OCI-LY7 (cell line): ENCODE measurements at regions not wholly inside any gene's neighbourhood (a gene's known extent, or its start where the extent isn't known, plus 50 kb on each side); places are given as distances from the start of the nearest gene placed in this dataset.

Source experiments
- BruUV-seq: library from RNA; stranded (reverse); fragments of 400-500 nt; replicated peaks from 2 replicates; lab custom pipeline; 2021; lab: Mats Ljungman, UMichigan
- CTCF ChIA-PET: fragments of 300-600 bp; sonication (Branson Sonifier 250); formaldehyde crosslinking; loops from one replicate; lab custom pipeline; 2022; ENCODE audit warnings: antibody characterized with exemption; ENCODE audit not compliant: unreplicated experiment; lab: Charles Lee
- POLR2A ChIA-PET: fragments of 300-600 bp; sonication (Branson Sonifier 250); formaldehyde crosslinking; loops from one replicate; lab custom pipeline; 2022; ENCODE audit warnings: antibody characterized with exemption; lab: Charles Lee
- DNase-seq: peaks from one replicate; pipeline ENCODE4 v3.0.0-alpha.2; 2015; ENCODE audit warnings: low spot score
- H2AFZ ChIP-seq: fragments of 200-600 bp; sonication (generic), shearing (Covaris generic); 2 replicates; pipeline ENCODE4 v1.6.1; 2014; ENCODE audit warnings: mild to moderate bottlenecking, antibody characterized with exemption, low read length, moderate library complexity
- H3K27ac ChIP-seq: fragments of 200-600 bp; sonication (generic); 2 replicates; pipeline ENCODE4 v1.5.1; 2014; ENCODE audit warnings: mixed run types, low read depth, mild to moderate bottlenecking, moderate library complexity, low read length, inconsistent platforms; ENCODE audit not compliant: poor library complexity, severe bottlenecking
- H3K36me3 ChIP-seq: fragments of 200-600 bp; sonication (generic); 2 replicates; pipeline ENCODE4 v1.6.1; 2014; ENCODE audit warnings: mild to moderate bottlenecking, antibody characterized with exemption, low read length, moderate library complexity, mixed read lengths; ENCODE audit not compliant: insufficient read depth
- H3K4me1 ChIP-seq: fragments of 200-600 bp; sonication (generic); 2 replicates; pipeline ENCODE4 v1.5.1; 2014; ENCODE audit warnings: mild to moderate bottlenecking, low read length; ENCODE audit not compliant: insufficient read depth, poor library complexity, severe bottlenecking
- H3K4me2 ChIP-seq: fragments of 200-600 bp; sonication (generic); 2 replicates; pipeline ENCODE4 v1.6.1; 2014; ENCODE audit warnings: mild to moderate bottlenecking, low read length
- H3K4me3 ChIP-seq: fragments of 200-600 bp; sonication (generic); 2 replicates; pipeline ENCODE4 v1.5.1; 2014; ENCODE audit warnings: mild to moderate bottlenecking, low read depth, low read length; ENCODE audit not compliant: poor library complexity, severe bottlenecking
- H3K79me2 ChIP-seq: fragments of 200-600 bp; sonication (generic); 2 replicates; pipeline ENCODE4 v1.6.1; 2016; ENCODE audit warnings: low read depth, mild to moderate bottlenecking, low read length, moderate library complexity, mixed read lengths; ENCODE audit not compliant: insufficient read depth
- H3K9me2 ChIP-seq: fragments of 200-600 bp; sonication (generic); 2 replicates; pipeline ENCODE4 v1.6.1; 2016; ENCODE audit warnings: mild to moderate bottlenecking, low read length, mixed read lengths; ENCODE audit not compliant: insufficient read depth
- H3K9me3 ChIP-seq: fragments of 200-600 bp; sonication (generic); 2 replicates; pipeline ENCODE4 v1.6.1; 2014; ENCODE audit warnings: mild to moderate bottlenecking, mixed run types, low read length, mixed read lengths
- H4K20me1 ChIP-seq: fragments of 200-600 bp; sonication (generic); 2 replicates; pipeline ENCODE4 v1.6.1; 2014; ENCODE audit warnings: mild to moderate bottlenecking, antibody characterized with exemption, low read length, moderate library complexity, mixed read lengths; ENCODE audit not compliant: insufficient read depth
- EZH2phosphoT487 ChIP-seq: fragments of 200-600 bp; sonication (generic); IDR thresholded peaks from 2 replicates; pipeline ENCODE4 v1.6.1; 2018; ENCODE audit warnings: low read depth, borderline replicate concordance, mild to moderate bottlenecking, mixed run types, antibody characterized with exemption, low read length, moderate library complexity, mixed read lengths
- intact Hi-C: fragments of 100-400 bp; cut with micrococcal nuclease; formaldehyde crosslinking; loops from one replicate; pipeline ENCODE4 v1.10.0; 2022; ENCODE audit not compliant: unreplicated experiment
- TF ChIP-seq, protein P1 (sequence below): fragments of 200-600 bp; sonication (generic); conservative IDR thresholded peaks from 2 replicates; pipeline ENCODE4 v1.5.1; 2014; ENCODE audit warnings: mild to moderate bottlenecking, antibody characterized with exemption, low read length, moderate library complexity, mixed read lengths

DNA sequence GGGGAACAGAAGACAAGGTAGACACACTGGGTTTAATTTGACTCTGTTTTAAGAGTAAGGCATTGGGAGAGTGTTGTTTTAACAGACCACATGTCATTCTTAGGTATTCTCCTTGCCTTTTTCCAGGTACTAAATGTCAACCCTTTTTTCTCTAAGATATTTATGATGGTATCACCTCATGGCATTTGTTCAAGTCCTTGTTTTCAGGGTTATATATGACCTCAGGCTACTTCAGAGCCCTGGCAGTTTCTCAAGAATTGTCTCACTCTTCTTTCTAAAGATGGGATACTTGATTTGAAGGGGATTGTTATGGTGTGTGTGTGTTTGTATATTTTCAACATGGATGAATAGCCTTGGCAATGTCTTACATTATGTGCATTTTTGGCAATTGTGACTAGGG is 131.1 kb upstream of the ACTBL2 start:
- intact Hi-C loops, result no loop called here
- Histone ChIP-seq H2AFZ (no peak overlapping the region), H3K79me2 (no peaks in the 10 kb centered on the region), H3K9me3 (no peaks in the 10 kb centered on the region), H3K9me2 (no peaks in the 10 kb centered on the region; the same call in 1 of the 2 replicates), H4K20me1 (no peaks in the 10 kb centered on the region), H3K4me3 (no peak overlapping the region), H3K4me2 (no peak overlapping the region), H3K27ac (no peak overlapping the region), H3K4me1 (no peaks in the 10 kb centered on the region), H3K36me3 (no peaks in the 10 kb centered on the region)
- TF ChIP-seq EZH2phosphoT487, result no peak
- TF ChIP-seq, protein P1, sequence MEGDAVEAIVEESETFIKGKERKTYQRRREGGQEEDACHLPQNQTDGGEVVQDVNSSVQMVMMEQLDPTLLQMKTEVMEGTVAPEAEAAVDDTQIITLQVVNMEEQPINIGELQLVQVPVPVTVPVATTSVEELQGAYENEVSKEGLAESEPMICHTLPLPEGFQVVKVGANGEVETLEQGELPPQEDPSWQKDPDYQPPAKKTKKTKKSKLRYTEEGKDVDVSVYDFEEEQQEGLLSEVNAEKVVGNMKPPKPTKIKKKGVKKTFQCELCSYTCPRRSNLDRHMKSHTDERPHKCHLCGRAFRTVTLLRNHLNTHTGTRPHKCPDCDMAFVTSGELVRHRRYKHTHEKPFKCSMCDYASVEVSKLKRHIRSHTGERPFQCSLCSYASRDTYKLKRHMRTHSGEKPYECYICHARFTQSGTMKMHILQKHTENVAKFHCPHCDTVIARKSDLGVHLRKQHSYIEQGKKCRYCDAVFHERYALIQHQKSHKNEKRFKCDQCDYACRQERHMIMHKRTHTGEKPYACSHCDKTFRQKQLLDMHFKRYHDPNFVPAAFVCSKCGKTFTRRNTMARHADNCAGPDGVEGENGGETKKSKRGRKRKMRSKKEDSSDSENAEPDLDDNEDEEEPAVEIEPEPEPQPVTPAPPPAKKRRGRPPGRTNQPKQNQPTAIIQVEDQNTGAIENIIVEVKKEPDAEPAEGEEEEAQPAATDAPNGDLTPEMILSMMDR, result no peak
- POLR2A ChIA-PET, result interaction anchor here (0.6 kb wide), 1 partner anchor 1534 kb away, joined by 3 read pairs; no protein-coding TSS in a partner anchor
- no TSS peak for BruUV-seq
- CTCF ChIA-PET, result no interaction called here
- no peak for DNase-seq

DNA sequence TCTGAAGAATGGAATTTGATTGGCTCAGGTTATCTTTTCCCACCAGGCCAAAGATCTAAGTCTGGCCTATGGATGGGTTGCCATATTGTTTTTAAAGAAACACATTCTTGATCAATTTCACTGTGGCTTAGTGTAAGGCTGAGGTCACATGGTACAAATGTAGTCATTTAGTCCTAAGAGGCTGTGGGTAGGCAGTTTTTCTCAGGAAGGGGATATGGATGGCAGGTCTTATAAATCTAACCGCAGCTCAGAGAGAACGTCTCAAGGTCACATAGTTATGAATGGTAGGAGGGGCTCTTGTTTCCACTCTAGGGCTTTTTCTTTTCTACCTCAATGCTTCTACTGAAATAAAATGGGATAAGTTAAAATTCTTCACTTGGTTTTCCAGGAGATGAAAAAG is 128.6 kb upstream of the ACTBL2 start:
- no peak overlapping the region for H3K4me3 ChIP-seq
- DNase-seq, result no peak
- no TSS peak for BruUV-seq
- no peaks in the 10 kb centered on the region for H4K20me1 ChIP-seq
- POLR2A ChIA-PET, result no interaction called here
- no peak overlapping the region for H3K4me2 ChIP-seq
- H2AFZ ChIP-seq, result no peak overlapping the region
- no peak overlapping the region for H3K27ac ChIP-seq
- no peaks in the 10 kb centered on the region; the same call in 1 of the 2 replicates for H3K9me2 ChIP-seq
- H3K36me3 ChIP-seq, result no peaks in the 10 kb centered on the region
- CTCF ChIA-PET, result no interaction called here
- no peaks in the 10 kb centered on the region for H3K4me1 ChIP-seq
- TF ChIP-seq, protein P1, result no peak
- TF ChIP-seq EZH2phosphoT487, result no peak
- H3K9me3 ChIP-seq, result no peaks in the 10 kb centered on the region
- intact Hi-C loops, result no loop called here
- H3K79me2 ChIP-seq, result no peaks in the 10 kb centered on the region

DNA sequence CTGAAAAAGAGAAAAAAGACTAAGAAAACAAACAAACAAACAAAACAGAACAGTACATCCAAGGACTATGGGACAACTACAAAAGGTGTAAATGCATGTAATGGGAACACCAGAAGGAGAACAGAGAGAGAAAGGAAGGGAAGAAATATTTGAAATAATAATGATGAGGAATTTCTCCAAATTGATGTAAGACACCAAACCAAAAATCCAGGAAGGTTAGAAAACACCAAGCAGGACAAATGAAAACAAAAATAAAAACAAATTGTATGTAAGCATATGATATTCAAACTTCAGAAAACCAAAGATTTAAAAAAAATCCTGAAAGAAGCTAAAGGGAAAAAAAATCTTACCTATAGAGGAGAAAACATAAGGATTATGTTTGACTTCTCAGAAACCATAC is 125.9 kb upstream of the ACTBL2 start:
- H2AFZ ChIP-seq, result no peak overlapping the region
- no peak for DNase-seq
- BruUV-seq, result no TSS peak
- H4K20me1 ChIP-seq, result no peaks in the 10 kb centered on the region
- intact Hi-C loops, result no loop called here
- H3K4me3 ChIP-seq, result no peak overlapping the region
- no peaks in the 10 kb centered on the region for H3K9me3 ChIP-seq
- ChIA-PET POLR2A (interaction anchor here (1.2 kb wide), 1 partner anchor 9 kb away, joined by 3 read pairs; no protein-coding TSS in a partner anchor), CTCF (no interaction called here)
- no peak overlapping the region for H3K4me2 ChIP-seq
- no peak overlapping the region for H3K27ac ChIP-seq
- TF ChIP-seq, protein P1, result no peak
- no peak for TF ChIP-seq EZH2phosphoT487
- no peaks in the 10 kb centered on the region for H3K36me3 ChIP-seq
- H3K79me2 ChIP-seq, result no peaks in the 10 kb centered on the region
- no peaks in the 10 kb centered on the region for H3K4me1 ChIP-seq
- H3K9me2 ChIP-seq, result no peaks in the 10 kb centered on the region; the same call in 1 of the 2 replicates
